Skeletal muscle tissue (tissue), 3 donors: ENCODE measurements at regions not wholly inside any gene's neighbourhood (a gene's known extent, or its start where the extent isn't known, plus 50 kb on each side); places are given as distances from the start of the nearest gene placed in this dataset.
"Not testable (repeated sequence)": the region's sequence is repeated elsewhere in the genome, so short reads cannot be mapped to it uniquely, and the experiment has no call there.

Source experiments
- H3K27ac ChIP-seq: one replicate; pipeline ENCODE4 v1.7.0; 2013; ENCODE audit warnings: mild to moderate bottlenecking, low read depth, low read length, inconsistent platforms
- H3K27me3 ChIP-seq, 3 donors: one replicate each; pipeline ENCODE4 v1.7.0; 2013; ENCODE audit warnings: low read length in 3 of 3; ENCODE audit not compliant: control insufficient read depth in 3 of 3, insufficient read depth in 3 of 3
- H3K36me3 ChIP-seq, 3 donors: one replicate each; pipeline ENCODE4 v1.7.0; 2013; ENCODE audit warnings: low read length in 3 of 3; ENCODE audit not compliant: control insufficient read depth in 3 of 3, insufficient read depth in 3 of 3
- H3K4me1 ChIP-seq, 3 donors: one replicate each; pipeline ENCODE4 v1.7.0; 2013; ENCODE audit warnings: low read length in 3 of 3, mild to moderate bottlenecking in 3 of 3; ENCODE audit not compliant: control insufficient read depth in 3 of 3, insufficient read depth in 3 of 3
- H3K4me3 ChIP-seq, 3 donors: one replicate each; pipeline ENCODE4 v1.7.0; 2013; ENCODE audit warnings: low read length in 3 of 3
- H3K9ac ChIP-seq, 3 donors: one replicate each; pipeline ENCODE4 v1.7.0; 2013; ENCODE audit warnings: low read length in 3 of 3, mild to moderate bottlenecking in 3 of 3, moderate library complexity in 2 of 3, low read depth in 1 of 3
- H3K9me3 ChIP-seq, 3 donors: one replicate each; pipeline ENCODE4 v1.7.0; 2013; ENCODE audit warnings: low read length in 3 of 3; ENCODE audit not compliant: control insufficient read depth in 3 of 3
- donor health status: Osteomylitis.

DNA sequence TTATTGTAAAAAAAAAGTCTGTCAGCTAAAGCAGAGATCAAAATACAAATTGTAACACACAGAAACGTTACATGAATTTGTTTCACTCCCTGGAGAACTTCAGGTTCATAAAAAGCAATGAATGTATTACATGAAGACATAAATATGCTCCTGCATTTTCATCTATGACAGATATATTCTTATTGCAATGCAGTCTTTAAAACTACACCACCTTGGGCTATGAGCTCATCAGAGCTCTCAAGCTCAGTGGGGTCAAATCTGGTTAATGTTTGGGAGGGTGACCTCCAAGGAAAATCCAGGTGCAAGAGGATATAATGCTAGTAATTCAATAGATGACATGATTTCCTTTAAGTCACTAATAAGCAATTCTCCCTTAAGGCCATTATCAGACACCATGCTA, 606.8 kb downstream of the EPHA3 start:
- Histone ChIP-seq H3K27ac (no peak overlapping the region), H3K4me1 (no peaks in the 10 kb centered on the region), H3K9me3 (no peaks in the 10 kb centered on the region), H3K27me3 (no peaks in the 10 kb centered on the region), H3K9ac (no peak overlapping the region), H3K4me3 (no peak overlapping the region), H3K36me3 (no peaks in the 10 kb centered on the region)

DNA sequence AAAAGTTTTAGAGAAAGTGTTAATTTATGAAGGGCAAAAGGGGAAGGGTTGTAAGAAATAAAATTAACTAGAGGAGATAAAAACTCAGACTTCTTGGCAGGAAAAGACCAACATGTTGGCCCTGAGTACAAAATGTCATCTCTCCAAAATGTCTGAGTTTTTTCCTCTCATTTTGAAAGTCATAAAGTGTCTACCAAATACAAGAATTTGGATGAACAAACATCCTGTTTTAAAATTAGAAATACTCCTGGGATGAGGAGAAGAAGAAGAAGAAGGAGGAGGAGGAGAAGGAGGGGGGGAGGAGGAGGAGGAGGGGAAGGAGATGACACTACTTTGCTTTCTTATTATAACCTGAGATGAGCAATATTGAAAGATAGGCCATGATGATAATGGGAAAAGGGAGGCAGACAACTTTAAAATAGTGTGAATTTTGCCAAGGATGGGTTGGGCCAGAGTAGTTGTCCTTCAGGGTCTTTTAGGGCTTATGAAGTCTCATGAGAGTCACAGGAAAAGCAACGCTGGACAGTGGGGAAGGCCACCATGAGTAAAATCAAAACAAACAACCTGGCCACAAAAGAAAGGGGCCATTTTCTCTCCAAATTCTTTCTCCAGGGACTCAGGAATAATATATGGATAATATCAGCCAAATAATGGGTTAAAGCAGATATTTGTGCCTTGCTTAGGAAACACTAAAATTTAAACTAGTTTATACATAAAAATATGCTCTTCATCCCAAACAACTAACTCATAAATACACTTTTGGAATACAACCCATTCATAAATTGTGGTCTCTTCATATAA, 632.9 kb downstream of the EPHA3 start:
- Histone ChIP-seq H3K27ac (no peak overlapping the region), H3K4me3 (no peak overlapping the region), H3K36me3 (no peaks in the 10 kb centered on the region)

GRCh38 chr3:89740881-89741177, 633.4 kb downstream of the EPHA3 start:
- Histone ChIP-seq H3K27ac (no peak overlapping the region), H3K4me1 (no peaks in the 10 kb centered on the region), H3K9ac (no peak overlapping the region), H3K36me3 (no peaks in the 10 kb centered on the region), H3K9me3 (no peaks in the 10 kb centered on the region), H3K27me3 (no peaks in the 10 kb centered on the region), H3K4me3 (no peak overlapping the region)

More for the DNA sequence above, 632.9 kb downstream of the EPHA3 start:
- H3K9me3 ChIP-seq: no peaks in the 10 kb centered on the region
- H3K4me1 ChIP-seq: no peaks in the 10 kb centered on the region
- H3K9ac ChIP-seq: no peak overlapping the region
- no peaks in the 10 kb centered on the region for H3K27me3 ChIP-seq

DNA sequence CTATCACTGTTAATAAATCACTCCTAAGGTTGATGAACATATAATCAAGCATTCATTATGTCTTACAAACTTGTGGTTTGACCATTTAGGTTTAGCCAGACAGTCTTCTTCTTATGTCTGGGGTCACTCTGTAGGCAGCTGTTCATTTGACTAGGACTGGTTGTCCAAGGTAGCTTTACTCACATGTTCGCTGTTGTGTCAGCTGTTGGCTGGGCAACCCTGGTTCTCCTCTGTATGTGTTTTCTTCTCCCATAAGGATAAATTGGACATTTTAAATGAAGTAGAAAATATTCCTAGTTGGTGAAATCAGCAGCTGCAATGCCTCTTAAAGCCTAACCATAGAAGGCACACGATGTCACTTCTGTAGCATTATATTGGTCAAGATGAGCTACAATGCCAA, 635.1 kb downstream of the EPHA3 start:
- Histone ChIP-seq H3K9me3 (no peaks in the 10 kb centered on the region), H3K27ac (no peak overlapping the region), H3K4me1 (no peaks in the 10 kb centered on the region), H3K9ac (no peak overlapping the region), H3K27me3 (no peaks in the 10 kb centered on the region), H3K36me3 (no peaks in the 10 kb centered on the region), H3K4me3 (no peak overlapping the region)

- H3K27ac ChIP-seq, H3K9ac ChIP-seq, H3K27me3 ChIP-seq, H3K4me3 ChIP-seq, H3K4me1 ChIP-seq, H3K9me3 ChIP-seq, H3K36me3 ChIP-seq: not testable (repeated sequence)
Observed at GRCh38 chr3:89747541-89748278, 640.3 kb downstream of the EPHA3 start.

- Histone ChIP-seq H3K27me3 (no peaks in the 10 kb centered on the region), H3K4me3 (no peak overlapping the region), H3K27ac (no peak overlapping the region), H3K9me3 (no peaks in the 10 kb centered on the region), H3K4me1 (no peaks in the 10 kb centered on the region), H3K9ac (no peak overlapping the region), H3K36me3 (no peaks in the 10 kb centered on the region)
Observed at GRCh38 chr3:89762405-89762804, 655.0 kb downstream of the EPHA3 start.

GRCh38 chr3:89783341-89783927, 676.0 kb downstream of the EPHA3 start:
- no peak overlapping the region for H3K27ac ChIP-seq
- H3K4me1 ChIP-seq: no peaks in the 10 kb centered on the region
- H3K4me3 ChIP-seq: no peak overlapping the region
- H3K9ac ChIP-seq: no peak overlapping the region
- H3K27me3 ChIP-seq: no peaks in the 10 kb centered on the region
- H3K9me3 ChIP-seq: no peaks in the 10 kb centered on the region
- no peaks in the 10 kb centered on the region for H3K36me3 ChIP-seq

- no peaks in the 10 kb centered on the region for H3K4me1 ChIP-seq
- no peaks in the 10 kb centered on the region for H3K9me3 ChIP-seq
- H3K27me3 ChIP-seq: no peaks in the 10 kb centered on the region
- H3K27ac ChIP-seq: no peak overlapping the region
- no peaks in the 10 kb centered on the region for H3K36me3 ChIP-seq
- no peak overlapping the region for H3K9ac ChIP-seq
- no peak overlapping the region for H3K4me3 ChIP-seq
Observed at GRCh38 chr3:89787485-89787884, 680.1 kb downstream of the EPHA3 start.

- Histone ChIP-seq H3K4me1 (no peaks in the 10 kb centered on the region), H3K27me3 (no peaks in the 10 kb centered on the region), H3K9ac (no peak overlapping the region), H3K36me3 (no peaks in the 10 kb centered on the region), H3K27ac (no peak overlapping the region), H3K4me3 (no peak overlapping the region), H3K9me3 (no peaks in the 10 kb centered on the region)
Observed at GRCh38 chr3:89787979-89788378, 680.6 kb downstream of the EPHA3 start.

- no peak overlapping the region for H3K27ac ChIP-seq
- no peaks in the 10 kb centered on the region for H3K4me1 ChIP-seq
- H3K36me3 ChIP-seq: no peaks in the 10 kb centered on the region
- no peaks in the 10 kb centered on the region for H3K27me3 ChIP-seq
- H3K9ac ChIP-seq: no peak overlapping the region
- H3K9me3 ChIP-seq: no peaks in the 10 kb centered on the region
- no peak overlapping the region for H3K4me3 ChIP-seq
Observed at GRCh38 chr3:89795506-89795905, 688.1 kb downstream of the EPHA3 start.
